MM.1S (cell line): ENCODE measurements at regions not wholly inside any gene's neighbourhood (a gene's known extent, or its start where the extent isn't known, plus 50 kb on each side); places are given as distances from the start of the nearest gene placed in this dataset.

ENCODE experiments used
- EZH2 ChIP-seq: fragments of 300-600 bp; sonication (generic); optimal IDR thresholded peaks from 2 replicates; pipeline ENCODE3; 2017; ENCODE audit warnings: low read depth, mild to moderate bottlenecking, antibody characterized with exemption, low read length, mixed read lengths
- TF ChIP-seq, protein P1 (sequence below): fragments of 300-600 bp; sonication (generic); IDR thresholded peaks from 2 replicates; pipeline ENCODE4 v1.5.1; 2016; ENCODE audit warnings: antibody characterized with exemption, low read length, mixed read lengths

- TF ChIP-seq, protein P1, sequence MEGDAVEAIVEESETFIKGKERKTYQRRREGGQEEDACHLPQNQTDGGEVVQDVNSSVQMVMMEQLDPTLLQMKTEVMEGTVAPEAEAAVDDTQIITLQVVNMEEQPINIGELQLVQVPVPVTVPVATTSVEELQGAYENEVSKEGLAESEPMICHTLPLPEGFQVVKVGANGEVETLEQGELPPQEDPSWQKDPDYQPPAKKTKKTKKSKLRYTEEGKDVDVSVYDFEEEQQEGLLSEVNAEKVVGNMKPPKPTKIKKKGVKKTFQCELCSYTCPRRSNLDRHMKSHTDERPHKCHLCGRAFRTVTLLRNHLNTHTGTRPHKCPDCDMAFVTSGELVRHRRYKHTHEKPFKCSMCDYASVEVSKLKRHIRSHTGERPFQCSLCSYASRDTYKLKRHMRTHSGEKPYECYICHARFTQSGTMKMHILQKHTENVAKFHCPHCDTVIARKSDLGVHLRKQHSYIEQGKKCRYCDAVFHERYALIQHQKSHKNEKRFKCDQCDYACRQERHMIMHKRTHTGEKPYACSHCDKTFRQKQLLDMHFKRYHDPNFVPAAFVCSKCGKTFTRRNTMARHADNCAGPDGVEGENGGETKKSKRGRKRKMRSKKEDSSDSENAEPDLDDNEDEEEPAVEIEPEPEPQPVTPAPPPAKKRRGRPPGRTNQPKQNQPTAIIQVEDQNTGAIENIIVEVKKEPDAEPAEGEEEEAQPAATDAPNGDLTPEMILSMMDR: no peak
- no peak for TF ChIP-seq EZH2
Measured at GRCh38 chr4:137129441-137129840, 402.9 kb downstream of the PCDH18 start.
